ENCODE measurements at regions not wholly inside any gene's neighbourhood (a gene's known extent, or its start where the extent isn't known, plus 50 kb on each side); places are given as distances from the start of the nearest gene placed in this dataset.

GRCh38 chr4:136967069-136967468 is 565.2 kb downstream of the PCDH18 start:
- TF ChIP-seq EZH2 (IDR thresholded peaks at IDR 0.05; ENCODE audit: borderline replicate concordance, low read length) (no peak), CTCF (IDR thresholded peaks at IDR 0.05; ENCODE audit: low read length) (no peak)

Data from OCI-LY1 (cell line).